ENCODE measurements at regions not wholly inside any gene's neighbourhood (a gene's known extent, or its start where the extent isn't known, plus 50 kb on each side); places are given as distances from the start of the nearest gene placed in this dataset.

DNA sequence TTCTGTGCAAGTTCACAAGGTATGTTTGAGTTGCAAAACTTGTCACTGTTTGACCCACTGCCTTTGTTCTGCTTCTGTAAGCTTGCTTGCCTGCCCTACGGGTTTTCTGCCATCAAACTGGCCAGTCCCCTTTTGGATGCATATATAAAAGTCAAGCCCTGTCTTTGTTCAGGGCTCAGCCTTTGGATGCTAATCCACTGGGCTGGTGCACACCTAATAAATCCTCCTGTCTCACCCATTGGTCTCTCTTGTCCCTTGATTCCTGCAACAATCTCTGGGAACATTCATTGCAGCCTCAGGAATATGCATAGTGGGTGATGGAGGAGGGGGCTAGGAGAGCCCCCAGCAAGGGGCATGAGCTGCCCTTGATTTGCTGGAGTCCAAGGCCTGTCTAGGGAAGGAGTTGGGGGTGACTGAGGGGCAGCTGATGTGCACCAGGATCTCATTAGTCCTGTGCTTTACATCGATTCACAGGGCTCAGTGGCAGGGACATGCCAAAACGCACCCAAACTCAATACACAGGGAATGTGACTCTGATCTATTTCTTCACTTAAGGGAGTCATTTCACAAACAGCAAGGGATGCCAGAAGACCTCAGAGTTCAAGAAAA, 225.4 kb upstream of the NLRP1 start:
- intact Hi-C loops (cut with DNase I) = no loop called here
- DNase-seq (ENCODE audit: low spot score) = no peak

DNA sequence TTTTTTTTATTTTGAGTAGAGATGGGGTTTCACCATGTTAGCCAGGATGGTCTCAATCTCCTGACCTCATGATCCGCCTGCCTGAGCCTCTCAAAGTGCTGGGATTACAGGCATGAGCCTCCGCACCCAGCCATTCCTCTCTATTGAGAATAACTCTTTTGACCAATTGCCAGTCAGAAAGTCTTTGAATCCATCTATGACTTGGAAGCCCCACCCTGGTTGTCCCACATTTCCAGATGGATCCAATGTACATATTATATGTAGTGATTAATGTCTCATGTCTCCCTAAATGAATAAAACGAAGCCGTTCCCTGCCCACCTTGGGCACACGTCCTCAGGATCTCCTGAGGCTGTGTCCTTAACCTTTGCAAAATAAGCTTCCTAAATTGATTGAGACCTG, 228.3 kb upstream of the NLRP1 start:
- intact Hi-C loops (cut with DNase I) = no loop called here
- DNase-seq (ENCODE audit: low spot score) = no peak

DNA sequence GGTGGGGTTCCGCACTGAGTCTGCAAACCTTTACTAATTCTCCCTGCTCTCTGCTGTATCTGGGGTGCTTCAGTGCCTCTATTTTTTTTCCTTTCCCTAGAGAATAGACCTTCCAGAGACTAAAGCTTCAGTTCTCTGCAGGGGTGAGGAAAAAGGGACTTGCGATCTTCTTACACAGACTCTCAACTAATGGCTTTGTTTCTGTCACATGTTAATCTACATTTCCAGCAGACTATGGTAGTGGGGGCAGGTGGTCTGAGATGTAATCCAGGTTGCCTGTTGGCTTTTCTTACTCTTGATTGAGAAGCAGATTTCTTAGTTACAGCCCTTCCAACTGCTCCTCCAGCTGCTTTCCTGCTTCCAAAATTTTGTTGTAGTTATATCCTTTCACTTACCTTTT, 229.0 kb upstream of the NLRP1 start:
- intact Hi-C loops (cut with DNase I) = no loop called here
- no peak for DNase-seq (ENCODE audit: low spot score)

DNA sequence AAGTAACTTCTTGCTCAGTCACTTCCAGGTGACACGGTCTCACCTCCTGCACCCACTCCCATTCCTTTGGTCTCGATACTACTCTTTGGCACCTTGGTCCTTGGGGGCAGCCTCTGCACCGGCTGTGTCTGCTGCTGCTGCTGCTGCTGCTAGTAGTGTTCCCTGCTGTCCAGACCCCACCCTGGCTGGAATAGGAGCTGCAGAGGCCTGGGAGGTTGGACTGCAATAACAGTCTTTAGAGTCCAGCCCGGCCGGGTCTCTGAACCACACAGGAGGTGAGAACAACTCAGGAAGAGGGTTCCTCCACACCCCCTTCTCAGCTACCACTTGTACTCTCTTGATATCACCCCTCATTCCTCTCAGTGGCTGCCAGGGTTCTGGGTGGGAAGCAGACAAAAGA, 231.1 kb upstream of the NLRP1 start:
- intact Hi-C loops (cut with DNase I) = no loop called here
- no peak for DNase-seq (ENCODE audit: low spot score)

DNA sequence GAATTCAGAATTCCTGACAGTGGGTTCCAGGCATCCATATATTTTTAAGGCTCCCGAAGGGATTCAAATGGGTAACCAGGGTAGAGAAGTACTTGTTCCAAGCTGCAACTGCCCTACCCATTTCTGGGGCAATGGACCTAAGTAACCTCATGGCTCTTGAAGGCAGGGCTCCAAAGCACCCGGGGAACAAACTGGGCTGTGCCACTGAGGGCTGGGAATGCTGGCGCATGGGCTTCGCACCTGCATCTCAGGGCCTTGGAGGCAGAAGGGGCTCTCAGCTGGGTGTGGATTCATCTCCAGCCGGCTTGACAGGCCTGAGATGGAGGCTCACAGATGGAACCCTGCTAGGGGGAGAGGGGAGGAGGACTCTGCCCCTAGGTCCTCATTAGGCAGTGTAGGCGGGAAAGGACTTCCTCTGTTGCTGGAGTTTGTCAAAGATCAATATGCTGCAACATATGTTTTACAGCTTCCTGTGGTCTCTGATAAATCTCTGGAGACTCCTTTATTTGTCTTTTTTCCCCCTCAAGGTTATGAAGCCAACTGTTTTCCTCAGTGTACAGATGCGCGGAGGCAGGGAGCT, 232.3 kb upstream of the NLRP1 start:
- DNase-seq (ENCODE audit: low spot score) = no peak
- intact Hi-C loops (cut with DNase I) = no loop called here

DNA sequence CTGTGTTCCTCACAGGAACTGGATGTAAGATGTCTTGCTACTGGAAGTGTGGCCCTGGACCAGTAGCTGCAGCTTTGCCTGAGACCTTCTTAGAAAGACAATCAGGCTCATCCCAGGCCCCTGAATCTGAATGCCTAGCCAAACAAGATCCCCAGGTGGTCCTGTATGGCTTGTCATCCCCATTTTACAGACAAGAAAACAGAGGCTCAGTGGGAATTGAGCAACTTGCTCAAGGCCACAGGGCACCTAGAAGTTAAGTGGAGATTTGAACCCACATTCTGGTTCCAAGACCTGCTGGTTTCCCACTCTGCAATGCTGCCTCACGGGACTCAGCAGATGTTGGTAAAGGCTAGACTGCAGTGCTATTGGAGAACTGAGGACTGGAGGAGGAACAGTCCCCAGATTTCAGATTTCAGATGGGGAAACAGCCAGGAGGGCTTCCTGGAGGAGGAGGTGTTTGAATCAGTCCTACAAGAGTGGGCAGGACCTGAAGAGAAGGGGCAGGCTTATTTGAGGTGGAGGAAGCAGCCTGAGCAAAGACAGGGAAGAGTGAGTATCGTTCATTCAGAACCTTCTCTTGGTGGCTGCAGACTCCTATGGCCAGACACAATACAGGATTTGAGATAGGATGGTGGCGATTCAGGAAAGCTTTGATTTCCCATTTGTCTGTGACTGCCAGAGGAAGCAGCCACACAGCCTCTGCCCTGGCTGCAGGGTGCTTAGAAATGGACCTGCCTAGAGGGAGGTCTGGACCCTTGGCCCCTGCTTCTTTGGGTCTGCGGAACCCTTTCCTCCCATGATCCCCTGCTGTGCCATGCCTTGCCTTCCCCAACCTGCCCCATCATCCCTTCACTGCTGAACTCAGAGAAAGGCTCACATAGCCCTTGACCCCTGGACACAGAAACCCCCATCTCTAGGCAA, 233.4 kb upstream of the NLRP1 start:
- intact Hi-C loops (cut with DNase I) = no loop called here
- DNase-seq (ENCODE audit: low spot score) = no peak

DNA sequence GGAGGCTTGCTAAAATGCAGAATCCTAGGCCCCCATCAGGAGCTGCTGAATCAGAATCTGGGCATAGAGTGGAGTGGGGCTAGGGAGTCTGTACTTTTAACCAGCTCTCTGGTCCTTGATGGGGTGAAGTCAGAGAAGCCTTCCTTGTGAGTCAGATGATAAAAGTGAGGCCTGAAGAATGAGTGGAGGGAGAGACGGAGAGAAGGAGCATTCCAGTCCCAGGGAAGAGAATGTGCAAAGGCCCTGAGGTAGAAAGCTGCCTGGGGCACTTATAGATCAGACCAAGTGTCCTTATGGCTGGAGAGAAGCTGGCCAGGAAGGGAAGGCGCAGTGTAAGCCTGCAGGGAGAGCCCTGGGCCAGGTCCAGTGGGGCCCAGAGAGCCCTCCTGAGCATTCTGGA, 235.1 kb upstream of the NLRP1 start:
- intact Hi-C loops (cut with DNase I) = no loop called here

DNA sequence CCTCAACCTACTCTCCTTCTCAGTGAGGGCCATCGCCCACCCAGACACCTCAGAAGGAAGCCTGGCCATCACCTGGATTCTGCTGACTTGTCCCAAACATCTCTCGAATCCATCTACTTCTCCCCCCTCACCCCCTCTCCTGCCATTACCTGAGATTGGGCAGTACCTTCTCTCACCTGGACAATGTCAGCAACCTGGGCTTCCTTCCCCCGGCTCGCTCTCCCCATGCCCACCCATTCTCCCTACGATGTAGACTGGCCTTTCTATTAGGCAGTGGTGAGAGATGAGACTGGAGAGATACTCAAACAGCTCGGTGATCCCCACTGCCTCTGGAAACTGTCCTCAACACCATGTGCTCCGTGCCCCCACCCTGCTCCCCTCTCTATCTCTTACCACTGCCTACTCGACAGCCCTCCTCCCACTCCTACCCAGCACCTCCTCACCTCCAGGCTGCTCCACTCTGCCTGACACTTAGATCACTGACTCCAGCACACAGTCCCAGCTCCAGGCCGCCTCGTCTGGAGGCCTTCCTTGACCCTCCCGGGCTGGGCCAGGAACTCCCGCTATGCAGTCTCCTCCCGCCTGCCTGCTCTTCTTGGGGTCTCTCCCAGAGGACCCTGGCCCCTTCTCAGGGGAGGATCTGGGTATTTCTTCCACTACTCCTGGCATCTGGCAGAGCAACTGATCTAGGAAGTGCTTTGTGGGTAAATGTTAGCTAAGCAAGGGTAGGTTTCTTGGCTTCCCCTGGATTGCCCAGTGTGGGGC, 235.8 kb upstream of the NLRP1 start:
- no peak for DNase-seq (ENCODE audit: low spot score)
- intact Hi-C loops (cut with DNase I) = no loop called here

More for the DNA sequence above, 235.1 kb upstream of the NLRP1 start:
- DNase-seq (ENCODE audit: low spot score) = no peak

DNA sequence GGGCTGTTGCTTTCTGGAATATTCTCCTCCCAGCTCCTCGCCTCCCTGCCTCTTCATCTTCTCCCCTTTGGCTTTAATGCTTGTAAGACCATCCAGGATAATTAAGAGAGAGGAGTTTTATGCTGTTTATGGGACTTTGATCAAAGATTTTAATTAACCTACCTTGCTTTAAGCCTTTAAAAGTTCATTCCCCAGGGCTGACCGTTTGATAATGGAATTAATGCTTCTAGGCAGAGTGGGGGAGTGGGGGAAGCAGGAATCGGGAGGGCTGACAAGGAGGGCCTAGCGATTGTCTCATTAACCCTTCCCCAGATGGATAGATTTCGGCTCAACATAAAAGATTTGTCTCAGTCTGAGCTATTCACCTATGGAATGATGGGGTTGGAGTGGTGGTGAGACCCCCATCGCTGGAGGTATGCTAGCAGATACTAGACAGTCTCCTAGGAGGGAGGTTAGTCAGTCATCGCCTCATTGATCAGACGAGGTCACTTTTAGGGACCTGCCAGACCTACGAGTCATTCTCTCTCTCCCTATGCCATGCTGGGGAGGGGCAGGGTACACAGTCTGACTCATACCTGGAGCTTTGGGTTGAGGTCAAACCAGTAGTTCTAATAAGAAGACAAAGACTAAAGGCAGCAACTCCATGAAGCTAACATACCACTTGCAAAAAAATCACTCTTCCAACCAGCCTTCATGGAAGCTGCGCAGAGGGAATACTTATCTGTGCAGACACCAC, 236.6 kb upstream of the NLRP1 start:
- DNase-seq (ENCODE audit: low spot score) = no peak
- intact Hi-C loops (cut with DNase I) = no loop called here

DNA sequence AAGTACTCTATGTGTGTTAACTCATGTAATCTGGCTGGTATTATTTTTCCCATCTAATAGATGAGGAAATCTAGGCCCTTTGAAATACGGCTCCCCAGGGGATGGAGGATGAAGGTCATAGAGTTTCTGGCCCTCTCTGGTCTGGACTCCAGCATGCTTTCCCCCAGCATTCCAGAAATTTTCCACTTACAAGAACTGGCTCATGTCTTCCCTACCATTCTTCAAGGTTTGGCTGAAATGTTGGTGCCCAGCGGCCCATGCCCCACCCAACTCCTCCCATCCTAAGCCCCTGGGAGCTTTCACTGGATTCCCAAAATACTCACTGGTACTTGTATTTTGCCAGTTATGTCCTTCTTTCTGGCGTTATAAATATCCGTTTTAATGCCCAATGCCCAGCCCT, 237.5 kb upstream of the NLRP1 start:
- no peak for DNase-seq (ENCODE audit: low spot score)
- intact Hi-C loops (cut with DNase I) = no loop called here

DNA sequence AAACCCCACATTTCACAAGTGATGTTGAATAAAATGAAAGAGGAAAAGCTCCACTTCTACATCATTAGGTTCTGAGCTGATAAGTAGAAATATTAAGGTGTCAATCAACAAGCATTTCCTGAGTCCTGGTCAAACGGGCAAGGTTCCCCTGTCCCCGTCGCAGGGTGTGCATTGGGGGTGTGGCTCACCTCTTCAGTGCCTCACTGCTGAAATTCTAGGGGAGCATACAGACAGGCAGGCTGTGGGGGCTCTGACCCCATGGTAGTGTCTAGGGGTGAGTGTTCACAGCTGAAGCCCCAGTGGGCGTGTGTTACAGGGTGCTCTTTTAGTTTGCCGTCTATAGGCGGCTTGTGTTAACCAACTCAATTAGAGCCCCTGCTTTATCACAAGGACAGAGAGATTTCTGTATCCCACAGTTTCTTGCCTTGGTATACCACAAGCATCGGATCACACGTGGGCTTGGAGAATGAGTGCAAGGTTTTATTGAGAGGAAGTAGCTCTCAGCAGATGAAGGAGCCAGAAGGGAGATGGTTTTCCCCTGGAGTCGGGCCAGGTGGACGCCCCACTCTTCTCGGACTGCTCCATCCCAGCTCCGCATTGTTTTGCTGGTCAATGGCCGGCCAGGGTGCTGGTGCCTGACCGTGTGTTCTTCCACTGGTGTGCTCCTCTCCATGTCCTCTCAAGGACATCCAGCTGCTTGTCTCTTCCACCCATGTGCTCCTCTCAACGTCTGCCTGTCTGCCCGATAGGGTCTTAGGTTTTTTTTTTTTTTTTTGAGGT, 238.2 kb upstream of the NLRP1 start:
- intact Hi-C loops (cut with DNase I) = no loop called here

DNA sequence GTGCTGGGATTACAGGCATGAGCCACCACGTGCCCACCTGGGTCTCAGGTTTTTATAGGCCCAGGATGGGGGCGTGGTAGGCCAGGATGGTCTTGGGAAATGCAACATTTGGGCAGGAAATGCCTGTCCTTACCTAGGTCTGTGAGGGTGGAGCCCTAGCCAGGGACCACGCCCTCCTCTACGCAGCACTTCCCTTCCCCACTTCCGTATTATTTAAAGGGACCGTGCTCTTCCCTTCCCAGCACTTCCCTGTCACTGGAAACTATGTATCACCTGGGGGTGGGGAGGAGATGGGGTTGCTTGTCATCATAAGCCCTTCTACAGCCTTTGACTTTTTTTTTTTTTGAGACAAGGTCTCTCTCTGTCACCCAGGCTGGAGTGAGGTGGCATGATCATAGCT, 238.9 kb upstream of the NLRP1 start:
- DNase-seq (ENCODE audit: low spot score) = no peak
- intact Hi-C loops (cut with DNase I) = no loop called here

More for the DNA sequence above, 238.2 kb upstream of the NLRP1 start:
- DNase-seq (ENCODE audit: low spot score) = no peak

DNA sequence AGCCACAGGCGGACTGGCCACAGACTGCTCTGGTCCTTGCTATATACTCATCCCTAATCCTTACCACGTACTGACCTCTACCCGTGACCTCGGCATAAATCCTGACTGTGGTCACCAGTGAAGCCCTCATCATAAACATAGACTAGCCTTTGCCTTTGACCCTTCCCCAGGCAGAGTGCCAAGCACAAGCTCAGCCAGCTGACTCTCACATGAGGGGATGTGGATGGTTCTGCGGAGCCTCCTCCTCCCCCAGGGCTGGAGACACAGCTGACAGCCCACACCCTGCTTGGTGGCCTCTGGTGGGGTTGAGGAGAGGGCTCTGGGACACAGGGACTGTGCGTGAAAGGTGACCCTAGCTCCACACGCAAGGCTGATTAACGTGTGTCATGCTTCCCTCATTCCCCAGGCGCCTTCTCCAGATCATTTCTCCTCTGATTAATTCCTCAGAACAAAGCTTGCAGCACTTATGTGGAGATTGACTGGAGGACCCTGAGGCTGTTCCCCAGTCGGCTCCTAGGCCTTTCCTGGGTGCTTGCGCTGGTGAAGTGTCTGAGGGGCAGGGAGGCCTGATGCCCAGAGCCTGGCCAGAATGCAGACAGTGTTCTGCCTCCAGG, 241.5 kb upstream of the NLRP1 start:
- intact Hi-C loops (cut with DNase I) = no loop called here
- DNase-seq (ENCODE audit: low spot score) = no peak

DNA sequence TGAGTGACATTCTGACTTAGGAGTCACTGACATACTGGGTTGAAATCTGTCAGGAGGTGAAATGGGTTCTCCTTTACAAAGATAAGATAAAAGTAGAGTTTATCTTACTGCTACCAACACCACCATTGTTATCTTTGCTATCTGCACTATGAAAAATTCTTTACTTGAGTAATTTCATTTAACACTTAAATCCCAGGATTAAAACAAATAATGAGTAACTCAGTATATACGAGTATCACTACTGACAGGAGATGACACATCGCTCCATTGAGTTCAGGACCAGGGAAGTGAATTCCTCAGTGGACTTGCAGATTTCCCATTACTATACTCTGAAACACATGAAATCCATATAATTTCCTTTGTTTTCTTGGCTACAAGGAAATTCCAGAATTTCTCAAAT, 242.1 kb upstream of the NLRP1 start:
- DNase-seq (ENCODE audit: low spot score) = no peak
- intact Hi-C loops (cut with DNase I) = no loop called here

DNA sequence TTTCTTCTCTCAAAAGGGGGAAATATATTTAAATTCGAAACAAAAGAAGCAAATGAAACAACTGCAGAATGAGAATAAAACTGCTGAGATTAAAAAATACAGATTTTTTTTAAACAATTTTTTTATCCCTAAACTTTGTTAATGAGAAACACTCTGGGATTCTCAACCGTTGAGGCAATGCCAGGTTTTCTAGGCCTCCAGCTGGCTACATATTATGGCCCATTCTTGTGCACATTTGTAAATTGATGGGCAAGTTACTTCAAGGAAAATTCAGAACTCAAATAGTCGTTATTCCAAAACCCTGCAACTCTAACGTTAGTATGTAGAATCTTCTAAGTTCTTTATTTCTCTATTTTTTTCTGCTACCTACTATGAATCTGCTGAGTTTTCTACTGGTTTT, 239.3 kb upstream of the WSCD1 start:
- no peak for DNase-seq (ENCODE audit: low spot score)
- intact Hi-C loops (cut with DNase I) = no loop called here

DNA sequence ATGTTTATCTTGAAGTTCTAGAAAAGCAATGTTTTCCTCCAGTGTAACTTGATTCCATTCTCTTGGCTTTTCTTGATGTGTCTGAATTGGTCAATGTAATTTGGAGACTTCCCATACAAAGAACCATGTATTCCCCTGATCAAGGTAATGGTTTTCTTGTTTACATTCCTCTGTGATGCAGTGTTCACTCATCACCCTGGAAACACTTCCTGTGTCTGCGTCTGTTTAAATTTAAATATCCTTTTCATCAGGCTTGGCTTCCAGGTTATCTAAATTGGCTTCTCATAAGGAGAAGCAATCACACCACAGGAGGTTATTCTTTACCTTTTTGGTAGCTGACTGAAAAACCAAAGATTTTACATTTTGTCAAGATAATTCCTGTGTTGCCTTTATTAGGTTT, 237.3 kb upstream of the WSCD1 start:
- no peak for DNase-seq (ENCODE audit: low spot score)
- intact Hi-C loops (cut with DNase I) = no loop called here

DNA sequence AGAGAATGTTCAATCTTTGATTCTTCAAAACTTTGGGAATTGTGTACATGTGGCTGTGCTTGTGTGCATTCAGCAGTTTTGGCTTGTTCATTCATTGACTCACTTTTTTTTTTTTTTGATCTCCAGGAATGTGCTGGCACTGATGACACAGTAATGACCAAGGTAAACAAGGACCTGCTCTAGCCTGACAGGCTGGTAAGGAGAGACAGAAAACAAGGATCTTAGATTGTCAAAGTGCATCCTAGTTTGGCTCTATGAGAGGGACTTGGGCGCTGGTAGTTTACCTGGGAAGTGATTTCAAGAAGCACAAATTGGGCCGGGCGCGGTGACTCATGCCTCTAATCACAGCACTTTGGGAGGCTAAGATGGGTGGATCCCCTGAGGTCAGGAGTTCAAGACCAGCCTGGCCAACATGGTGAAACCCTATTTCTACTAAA, 233.1 kb upstream of the WSCD1 start:
- intact Hi-C loops (cut with DNase I) = no loop called here
- DNase-seq (ENCODE audit: low spot score) = no peak

DNA sequence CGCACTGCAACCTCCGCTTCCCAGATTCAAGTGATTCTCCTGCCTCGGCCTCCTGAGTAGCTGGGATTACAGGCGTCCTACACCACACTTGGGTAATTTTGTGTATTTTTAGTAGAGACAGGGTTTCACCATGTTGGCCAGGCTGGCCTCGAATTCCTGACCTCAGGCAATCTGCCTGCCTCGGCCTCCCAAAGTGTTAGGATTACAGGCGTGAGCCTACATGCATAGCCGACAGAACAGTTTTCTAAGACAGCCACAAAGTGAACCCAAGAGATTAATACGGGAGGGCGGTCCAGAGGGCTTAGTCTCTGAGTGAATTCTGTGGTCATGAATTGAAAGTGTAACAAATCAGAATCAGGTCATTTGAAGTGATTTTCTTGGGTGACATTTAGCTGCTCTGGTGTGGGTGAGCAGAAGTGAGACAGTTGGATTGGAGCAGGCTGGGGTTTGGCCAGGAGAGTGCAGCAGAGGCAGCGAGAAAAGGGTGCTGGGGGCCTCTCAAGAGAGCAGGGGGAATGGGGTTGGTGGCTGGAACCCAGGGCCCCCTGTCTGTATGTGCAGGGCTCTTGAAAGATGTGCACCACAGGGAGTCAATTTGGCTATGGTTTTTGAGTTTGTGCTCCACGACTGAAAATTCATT, 231.4 kb upstream of the WSCD1 start:
- intact Hi-C loops (cut with DNase I) = no loop called here
- DNase-seq (ENCODE audit: low spot score) = no peak

Data from cardiac septum (tissue), 1 donor.